Activated CD8-positive, alpha-beta memory T cell treated with anti-CD3 and anti-CD28 coated beads for 36 hours (primary cell): ENCODE measurements at regions not wholly inside any gene's neighbourhood (a gene's known extent, or its start where the extent isn't known, plus 50 kb on each side); places are given as distances from the start of the nearest gene placed in this dataset.
"Not testable (repeated sequence)": the region's sequence is repeated elsewhere in the genome, so short reads cannot be mapped to it uniquely, and the experiment has no call there.

Experiments
- CTCF ChIA-PET: fragments of 350-600 bp; sonication (Branson Sonifier 250); formaldehyde crosslinking; loops from one replicate; lab custom pipeline; 2021; ENCODE audit warnings: antibody characterized with exemption; lab: Charles Lee
- POLR2A ChIA-PET: fragments of 350-600 bp; sonication (Branson Sonifier 250); formaldehyde crosslinking; loops from one replicate; lab custom pipeline; 2021; ENCODE audit warnings: antibody characterized with exemption; lab: Charles Lee

GRCh38 chr14:105886791-105887191 lies 360.4 kb downstream of the TMEM121 start:
- CTCF ChIA-PET, POLR2A ChIA-PET: not testable (repeated sequence)

- POLR2A ChIA-PET: no interaction called here
- CTCF ChIA-PET: no interaction called here
Measured at GRCh38 chr14:105887692-105888091, 361.3 kb downstream of the TMEM121 start.

- POLR2A ChIA-PET: no interaction called here
- CTCF ChIA-PET: no interaction called here
Measured at GRCh38 chr14:105888151-105888550, 361.8 kb downstream of the TMEM121 start.

DNA sequence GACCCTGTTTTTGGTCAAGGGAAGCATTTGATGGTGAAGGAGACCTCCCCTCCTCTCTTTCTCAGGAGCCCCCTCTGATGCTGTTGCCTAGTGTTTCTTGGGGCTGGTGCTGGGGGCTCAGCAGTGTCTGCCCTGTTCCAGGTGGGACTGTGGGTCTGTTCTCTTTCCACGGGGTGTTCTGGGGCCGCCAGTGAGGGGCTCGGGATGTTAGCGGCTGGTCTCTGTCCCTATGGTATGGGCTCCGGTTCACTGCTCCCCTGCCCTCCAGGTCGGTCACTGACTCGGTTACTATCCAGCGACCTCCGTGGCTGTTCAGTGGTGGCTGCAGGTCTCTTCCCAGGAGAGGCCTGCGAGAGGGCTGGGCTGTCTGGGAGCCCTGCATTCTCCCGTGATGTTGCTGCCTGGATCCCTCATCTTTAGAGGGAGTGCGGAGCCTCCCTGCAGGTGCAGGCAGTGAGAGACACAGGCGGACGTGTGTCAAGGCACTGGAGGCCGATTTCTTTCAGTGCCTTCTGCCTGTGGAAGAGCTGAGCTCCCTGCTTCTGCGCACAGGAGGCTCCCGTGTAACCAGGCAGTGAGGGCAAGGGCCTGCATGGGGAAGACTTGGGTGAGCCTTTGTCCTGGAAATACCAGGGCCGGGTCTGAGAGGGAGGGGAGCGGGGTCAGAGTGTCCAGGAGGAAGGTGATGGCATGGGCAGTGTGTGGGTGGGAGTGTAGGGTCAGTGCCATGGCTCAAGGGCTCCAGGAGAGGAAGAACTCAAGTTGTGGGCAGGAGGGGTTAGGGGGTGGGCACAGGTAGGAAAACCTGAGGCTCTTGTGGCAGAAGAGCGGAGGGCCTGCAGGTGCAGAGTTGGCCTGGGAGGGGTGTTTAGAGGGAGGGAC lies 362.6 kb downstream of the TMEM121 start:
- POLR2A ChIA-PET: no interaction called here
- CTCF ChIA-PET: no interaction called here

GRCh38 chr14:105889666-105890473 lies 363.5 kb downstream of the TMEM121 start:
- CTCF ChIA-PET: no interaction called here
- POLR2A ChIA-PET: no interaction called here

DNA sequence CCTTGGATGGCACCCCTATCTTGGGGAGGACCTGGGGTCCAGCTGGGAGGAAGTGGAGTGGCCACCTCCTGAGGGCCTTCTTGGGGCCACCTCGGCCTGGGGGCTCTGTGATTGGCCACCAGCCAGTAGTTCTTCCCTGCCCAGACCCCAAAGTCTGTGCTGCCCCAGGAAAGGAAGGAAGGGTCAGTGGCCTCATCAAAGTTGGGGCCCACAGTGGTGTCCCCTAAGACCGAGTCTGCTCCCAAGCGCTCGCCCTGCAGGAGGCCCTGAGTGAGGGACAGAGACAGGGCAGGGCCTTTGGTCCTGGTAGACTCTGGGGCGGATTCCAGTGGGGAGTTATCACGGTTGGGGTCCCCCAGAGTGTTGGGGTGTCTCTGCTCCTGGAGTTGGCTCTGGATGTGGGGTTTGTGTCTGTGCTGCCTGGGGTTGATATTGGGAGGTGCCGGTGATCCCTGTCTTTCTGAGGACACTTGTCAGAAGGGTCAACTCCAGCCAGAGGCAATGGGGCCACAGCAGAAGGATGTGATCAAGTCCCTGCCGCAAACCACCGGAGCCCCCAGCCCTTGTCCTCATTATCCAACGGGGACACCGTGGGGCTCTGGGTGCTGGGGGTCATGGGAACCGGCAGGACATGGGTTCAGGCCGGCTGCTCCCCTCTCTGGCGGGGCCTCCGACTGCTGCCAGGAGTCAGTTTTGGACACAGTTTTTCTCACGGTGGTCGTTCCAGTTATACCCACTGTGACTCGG lies 364.3 kb downstream of the TMEM121 start:
- ChIA-PET CTCF (no interaction called here), POLR2A (no interaction called here)

GRCh38 chr14:105891221-105891602 lies 364.8 kb downstream of the TMEM121 start:
- POLR2A ChIA-PET: no interaction called here
- CTCF ChIA-PET: no interaction called here

DNA sequence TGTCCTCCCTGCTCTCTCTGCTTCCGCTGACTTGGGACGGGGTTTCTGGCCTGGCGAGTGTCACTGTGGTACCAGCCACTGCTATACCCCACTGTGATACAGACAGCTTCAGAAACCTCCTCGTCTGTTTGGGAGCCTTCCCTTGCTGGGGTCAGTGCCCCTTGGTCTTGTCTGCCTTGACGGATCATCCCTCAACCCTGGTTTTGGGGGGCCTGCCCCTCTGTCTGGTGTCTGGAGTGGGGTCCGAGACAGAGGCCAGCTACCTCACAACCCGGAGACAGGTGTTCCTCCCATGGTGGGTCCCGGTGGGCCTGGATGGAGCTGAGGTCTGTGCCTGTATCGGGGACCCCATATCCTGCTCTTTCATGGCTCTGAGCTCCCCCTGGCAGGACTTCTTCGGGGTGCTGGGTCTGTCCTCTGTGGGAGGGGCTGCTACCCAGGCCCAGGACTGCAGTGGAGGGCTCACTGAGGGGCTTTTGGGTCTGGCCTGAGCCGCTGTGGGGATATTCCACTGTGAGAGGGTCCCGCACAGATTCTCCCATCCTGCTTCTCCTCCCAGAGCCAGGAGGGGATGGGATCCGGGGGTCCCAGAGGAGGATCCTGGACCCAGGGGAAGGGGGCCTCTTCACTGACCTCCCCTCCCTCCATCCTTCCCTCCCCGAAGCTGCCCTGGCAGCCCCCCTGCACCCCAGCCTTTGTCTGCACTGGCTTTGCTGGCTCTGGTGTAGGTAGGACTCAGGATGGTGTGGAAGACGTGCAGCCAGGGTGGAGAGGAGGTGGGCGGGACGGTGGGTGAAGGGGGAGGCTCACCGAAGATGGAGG lies 365.5 kb downstream of the TMEM121 start:
- ChIA-PET POLR2A (no interaction called here), CTCF (no interaction called here)

- POLR2A ChIA-PET, CTCF ChIA-PET: not testable (repeated sequence)
Measured at GRCh38 chr14:105892453-105893441, 366.4 kb downstream of the TMEM121 start.

GRCh38 chr14:105893686-105894085 lies 367.3 kb downstream of the TMEM121 start:
- CTCF ChIA-PET, POLR2A ChIA-PET: not testable (repeated sequence)

DNA sequence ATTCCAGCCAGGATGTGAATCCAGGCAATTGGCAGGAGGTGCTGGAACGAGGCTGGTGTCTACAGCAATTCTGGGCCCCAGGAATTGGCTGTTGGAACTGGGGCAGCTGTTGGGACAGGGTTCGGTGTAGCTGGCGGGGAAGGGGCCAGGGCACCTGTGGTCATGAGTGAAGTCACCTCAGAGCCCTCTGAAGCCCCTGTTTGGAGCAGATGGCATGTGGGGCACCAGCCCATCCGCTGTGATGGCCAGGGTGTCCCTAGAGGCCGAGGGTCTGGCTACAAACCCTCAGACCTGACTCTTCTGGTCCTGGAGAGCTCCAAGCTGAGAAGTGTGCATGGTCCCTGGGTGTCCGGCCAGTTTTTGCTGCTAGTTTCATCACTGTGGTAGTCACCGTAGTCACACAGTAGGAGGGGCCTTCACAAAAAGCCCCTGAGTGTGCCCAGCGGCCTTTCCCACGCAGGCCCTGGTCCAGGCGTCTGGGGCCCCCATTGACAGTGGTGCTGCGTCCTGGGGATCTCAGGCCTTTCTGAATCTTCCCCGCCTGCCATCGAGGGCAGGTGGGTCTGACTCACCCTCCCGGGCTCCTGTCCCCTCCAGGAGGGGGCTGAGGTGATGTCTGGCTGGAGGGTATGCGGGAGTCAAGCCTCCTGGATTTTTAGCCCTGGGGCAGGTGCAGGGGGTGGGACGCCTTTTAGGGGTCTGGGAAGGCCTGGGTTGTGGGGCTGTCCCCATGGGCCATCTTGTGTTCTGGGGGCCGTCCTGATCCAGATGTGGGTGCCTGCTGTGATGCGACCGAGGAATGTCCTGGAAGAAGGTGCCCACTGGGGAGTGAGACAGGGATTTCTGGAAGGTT lies 368.0 kb downstream of the TMEM121 start:
- ChIA-PET POLR2A (no interaction called here), CTCF (no interaction called here)

DNA sequence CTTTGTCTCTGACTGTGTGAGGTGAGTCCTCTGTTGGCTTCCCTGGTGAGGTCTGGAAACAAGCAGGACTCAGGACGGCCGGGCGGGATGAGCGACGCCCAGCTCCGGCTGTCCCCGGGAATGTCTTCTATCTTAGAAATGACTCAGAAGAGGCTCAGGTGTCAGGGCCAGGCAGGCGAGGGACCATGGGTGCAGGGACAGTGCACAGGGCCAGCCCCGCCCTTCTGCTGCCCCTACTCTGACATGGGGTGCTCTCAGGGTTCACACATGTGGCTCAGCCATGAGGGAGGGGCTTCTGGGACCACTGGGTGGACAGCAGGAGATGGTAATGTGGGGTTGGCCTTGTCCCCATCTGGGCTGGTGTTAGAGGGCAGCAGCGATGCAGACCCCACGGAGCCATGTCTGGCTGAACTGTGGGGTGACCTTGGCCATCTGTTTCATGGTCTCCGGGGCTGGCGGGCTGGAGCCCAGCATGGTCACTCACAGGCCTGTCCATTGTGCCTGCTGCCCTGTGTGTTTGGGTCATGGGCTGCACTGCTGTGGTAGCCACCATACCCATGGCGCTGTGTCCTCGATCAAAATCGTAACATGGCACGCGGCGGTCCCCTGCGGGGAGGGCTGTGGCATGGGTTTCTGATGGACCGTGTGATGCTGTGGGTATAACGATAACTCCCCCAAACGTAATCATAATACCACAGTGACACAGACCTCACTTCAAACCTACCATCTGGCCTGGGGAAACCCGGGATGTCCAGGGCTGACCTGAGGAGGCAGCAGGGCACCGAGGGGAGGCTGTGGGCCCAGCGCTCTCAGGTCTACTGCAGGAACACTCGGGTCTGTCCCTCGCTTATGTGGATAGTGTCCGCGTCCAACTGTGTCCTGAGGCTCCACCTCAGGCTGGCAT lies 368.8 kb downstream of the TMEM121 start:
- ChIA-PET POLR2A (no interaction called here), CTCF (no interaction called here)

GRCh38 chr14:105896206-105896605 lies 369.8 kb downstream of the TMEM121 start:
- POLR2A ChIA-PET, CTCF ChIA-PET: not testable (repeated sequence)

GRCh38 chr14:105896961-105897724 lies 370.8 kb downstream of the TMEM121 start:
- CTCF ChIA-PET, POLR2A ChIA-PET: not testable (repeated sequence)

- ChIA-PET POLR2A (no interaction called here), CTCF (no interaction called here)
Measured at GRCh38 chr14:105897725-105898113, 371.3 kb downstream of the TMEM121 start.
